ENCODE measurements at regions not wholly inside any gene's neighbourhood (a gene's known extent, or its start where the extent isn't known, plus 50 kb on each side); places are given as distances from the start of the nearest gene placed in this dataset.

DNA sequence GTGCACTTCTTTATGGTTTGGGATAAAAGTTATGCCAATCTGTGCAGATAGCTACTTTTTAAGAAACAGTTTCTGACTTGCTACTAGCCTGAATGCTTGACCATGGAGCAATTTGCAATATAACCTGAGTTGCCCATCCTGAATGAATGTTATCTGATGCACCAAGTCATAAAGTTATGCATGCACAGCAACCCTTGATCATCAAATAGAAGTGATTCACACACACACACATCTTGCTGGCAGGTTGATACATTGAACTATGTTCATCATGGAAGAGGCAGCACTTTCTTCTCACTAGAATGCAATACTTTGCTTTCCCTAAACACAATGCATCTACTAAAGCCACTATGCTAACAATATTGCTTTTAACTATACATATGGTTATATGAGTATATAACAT is 311.5 kb downstream of the RFC3 start:
- DNase-seq = no peak

DNA sequence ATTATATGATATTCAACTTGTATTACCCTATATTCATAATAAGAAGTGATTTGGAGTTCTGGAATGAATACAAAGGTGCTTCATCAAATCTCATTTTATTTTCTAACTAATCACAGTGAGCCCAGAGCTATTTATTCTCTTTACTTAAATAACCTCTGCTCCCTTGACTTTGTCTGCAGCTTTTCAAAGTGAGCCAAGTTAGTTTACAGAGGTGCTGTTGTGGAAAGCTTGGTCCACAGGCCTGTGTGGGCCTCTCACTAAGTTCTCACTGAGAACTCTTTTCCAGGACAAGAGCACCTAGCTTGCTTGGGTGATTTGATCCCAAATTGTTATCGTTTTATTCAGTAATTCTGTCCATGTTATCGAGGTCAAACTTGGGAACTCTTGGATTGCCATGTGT is 319.3 kb downstream of the RFC3 start:
- DNase-seq = no peak

DNA sequence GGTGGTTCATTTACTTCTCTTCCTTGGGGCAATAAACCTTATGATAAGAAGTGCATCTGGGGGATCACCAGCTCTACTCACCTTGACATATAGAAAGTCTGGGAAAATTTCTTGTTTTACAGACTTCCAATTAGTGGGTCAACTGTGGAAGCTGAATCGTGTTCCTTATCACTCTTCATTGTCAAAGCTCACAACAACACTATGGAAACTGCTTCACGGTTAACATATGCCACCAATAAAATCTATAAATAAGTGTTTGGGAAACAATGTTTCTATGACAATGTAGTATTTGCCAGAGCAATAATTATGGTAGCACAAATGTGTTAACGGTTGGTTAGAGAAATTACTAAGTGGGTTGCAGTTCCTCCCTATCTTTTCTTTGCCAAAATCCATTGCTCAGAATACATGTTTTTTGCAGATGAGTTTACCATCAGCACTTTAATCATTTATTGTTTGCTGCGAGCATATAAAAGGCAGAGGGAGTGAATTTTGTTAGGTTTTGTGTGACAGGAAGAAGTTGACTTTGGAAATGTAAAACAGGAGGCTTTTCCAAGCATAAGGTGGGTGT is 321.8 kb downstream of the RFC3 start:
- DNase-seq = no peak

DNA sequence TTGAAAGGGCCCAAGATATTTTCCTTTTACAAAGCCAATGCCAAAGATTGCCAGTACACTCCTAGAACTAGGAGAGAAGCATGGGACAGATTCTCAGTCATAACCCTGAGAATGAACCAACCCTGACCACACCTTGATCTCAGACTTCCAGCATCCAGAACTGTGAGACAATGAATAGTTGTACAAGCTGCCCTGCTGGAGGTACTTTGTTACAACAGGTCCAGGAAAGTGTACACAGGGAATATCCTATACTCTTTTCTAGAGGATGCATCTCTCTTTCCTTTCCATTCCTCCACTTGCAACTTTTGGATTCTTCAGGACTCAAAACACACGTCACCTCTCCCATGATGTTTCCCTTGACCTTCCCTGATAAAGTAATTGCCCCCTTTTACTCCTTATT is 325.7 kb downstream of the RFC3 start:
- DNase-seq = no peak

DNA sequence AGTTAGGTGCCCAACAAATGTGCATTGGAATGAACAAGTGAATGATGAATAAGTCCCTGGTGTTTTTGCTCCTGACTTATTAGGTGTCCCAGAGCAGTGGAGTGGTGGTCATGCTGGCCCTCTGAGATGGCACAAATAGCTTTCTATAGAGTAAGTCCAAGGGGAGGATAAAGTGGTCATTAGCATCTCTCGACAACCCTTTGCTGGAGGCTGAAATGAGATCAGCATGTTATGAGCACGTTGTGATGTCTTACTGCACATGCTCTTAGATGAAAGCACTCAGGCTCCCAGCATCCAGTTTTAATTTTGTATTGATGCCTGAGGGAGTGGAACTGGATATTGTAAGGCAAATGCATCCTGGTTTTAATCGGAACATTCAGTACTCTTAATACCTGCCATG is 326.2 kb downstream of the RFC3 start:
- DNase-seq = no peak

DNA sequence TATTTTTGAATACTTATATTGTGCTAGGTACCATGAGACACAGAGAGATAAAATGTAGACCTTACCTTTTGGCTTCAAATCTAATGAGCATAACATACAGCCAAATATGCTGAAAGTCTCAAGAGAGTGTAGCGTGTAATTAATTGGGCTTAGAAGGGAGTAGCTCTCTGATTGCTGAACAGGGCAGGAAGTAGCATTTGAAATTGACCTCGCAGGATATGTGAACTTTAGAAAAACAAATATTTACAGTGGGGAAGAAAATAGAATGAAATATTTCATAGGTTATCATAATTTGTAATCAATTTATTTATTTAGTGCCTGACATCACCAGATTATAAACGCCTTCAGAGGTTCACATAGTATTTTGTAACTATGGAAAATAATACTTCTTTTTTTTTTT is 327.1 kb downstream of the RFC3 start:
- no peak for DNase-seq

DNA sequence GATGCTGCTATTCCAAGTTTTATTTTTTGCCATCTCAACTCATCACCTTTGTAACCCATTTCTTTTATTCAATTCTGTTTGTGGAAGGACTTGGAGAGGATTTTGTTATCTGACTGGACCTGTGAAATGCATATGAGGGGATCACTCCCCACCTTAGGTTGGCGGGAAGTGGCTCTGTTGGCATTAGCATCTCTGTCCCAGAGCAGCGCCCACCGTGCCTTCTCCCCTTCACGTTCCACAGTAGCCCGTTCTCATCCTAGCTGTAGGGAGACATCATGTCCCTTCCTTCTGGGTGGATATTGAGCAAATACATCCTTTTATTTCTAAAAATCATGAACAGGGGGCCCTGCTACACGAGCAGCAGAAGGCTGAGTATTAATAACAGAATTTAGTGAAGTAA is 330.4 kb downstream of the RFC3 start:
- DNase-seq = no peak

DNA sequence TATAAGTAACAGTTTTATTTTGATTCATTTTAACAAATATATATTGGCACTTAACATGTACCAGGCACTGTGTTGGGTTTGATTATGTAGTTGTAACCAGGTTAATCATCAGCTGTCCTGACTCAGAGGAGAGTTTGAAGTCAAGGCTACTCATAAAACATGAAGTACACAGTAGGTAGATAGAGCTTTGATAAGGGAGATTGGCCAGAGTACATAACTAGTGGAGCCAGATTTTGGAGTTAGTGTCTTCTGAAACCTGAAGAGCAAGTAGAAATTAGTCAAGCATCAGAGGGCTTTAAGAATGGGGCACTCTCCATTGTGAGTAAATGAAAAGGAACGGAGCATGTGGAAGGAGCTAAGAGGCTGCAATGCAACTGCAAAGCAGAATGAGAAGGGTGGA is 333.9 kb downstream of the RFC3 start:
- no peak for DNase-seq

DNA sequence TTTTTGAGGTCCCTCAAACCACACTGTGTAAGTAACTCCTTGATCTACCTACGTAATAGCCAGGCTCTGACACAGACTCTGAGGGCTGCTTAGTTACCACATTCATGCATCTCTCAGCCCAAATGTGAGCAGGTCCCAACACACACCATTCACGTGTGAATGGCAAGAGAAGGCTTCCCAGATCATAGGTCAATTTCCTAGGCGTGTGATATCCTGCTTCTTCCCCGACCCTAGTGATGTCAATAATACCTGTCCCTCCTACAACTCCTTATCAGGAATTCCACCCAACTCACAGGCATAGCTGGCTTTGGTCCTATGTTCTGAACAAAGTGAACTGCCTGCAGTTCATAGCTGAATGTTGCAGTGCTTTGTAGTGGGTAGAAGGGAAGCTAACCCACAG is 334.5 kb downstream of the RFC3 start:
- DNase-seq = no peak

DNA sequence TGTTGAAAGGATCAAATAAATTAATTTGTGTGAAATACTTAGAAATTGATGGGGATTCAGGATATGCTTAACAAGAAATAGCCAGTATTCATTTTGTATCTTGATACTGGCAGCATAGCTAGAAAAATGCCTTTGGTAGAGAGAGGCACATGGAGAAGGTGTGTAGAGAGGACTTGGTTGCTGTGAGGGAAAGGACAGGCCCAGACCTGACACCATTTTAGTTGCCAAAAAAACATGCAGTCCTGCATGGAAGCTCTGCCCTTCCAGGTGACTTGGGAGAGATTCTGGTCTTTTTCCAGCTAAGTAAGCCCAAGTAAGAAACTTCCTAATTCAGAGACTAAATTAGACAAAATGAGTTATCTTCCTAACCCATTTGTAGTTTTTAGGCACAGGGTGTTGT is 335.0 kb downstream of the RFC3 start:
- DNase-seq = no peak

DNA sequence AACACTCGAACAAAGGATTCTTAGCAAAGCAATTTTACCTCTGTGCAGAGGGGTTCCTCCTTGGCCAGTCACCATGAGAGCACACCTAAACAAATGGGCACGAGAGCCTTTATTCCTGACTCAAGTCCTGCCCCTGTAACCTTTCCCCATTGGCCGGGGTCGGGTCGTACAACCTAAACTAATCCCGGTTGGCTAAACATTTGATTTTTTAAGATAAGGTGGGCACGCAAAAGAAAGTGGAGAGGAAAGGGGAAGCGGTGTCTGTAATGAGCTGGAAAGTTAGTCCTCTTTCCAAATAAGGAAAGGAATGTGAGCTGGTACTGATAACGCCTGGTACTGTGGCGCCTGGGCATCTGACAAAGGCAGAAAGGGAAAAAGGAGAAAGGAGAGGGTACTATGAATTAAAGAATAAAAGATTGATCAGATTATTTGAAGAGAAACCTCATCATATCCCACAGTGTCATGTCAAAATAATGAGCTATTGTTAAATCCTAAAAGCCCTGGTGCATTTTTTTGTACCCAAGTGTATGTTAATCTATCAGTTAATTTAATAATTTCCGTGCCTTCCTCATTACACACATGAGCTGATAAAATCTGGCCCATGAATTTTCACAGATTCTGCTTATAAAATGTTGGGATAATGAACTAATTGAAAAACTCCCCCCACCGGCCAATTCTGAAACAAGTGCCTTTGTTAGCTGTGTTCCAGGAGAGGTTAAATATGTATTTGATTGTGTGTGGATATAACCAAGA is 335.7 kb downstream of the RFC3 start:
- DNase-seq = no peak

DNA sequence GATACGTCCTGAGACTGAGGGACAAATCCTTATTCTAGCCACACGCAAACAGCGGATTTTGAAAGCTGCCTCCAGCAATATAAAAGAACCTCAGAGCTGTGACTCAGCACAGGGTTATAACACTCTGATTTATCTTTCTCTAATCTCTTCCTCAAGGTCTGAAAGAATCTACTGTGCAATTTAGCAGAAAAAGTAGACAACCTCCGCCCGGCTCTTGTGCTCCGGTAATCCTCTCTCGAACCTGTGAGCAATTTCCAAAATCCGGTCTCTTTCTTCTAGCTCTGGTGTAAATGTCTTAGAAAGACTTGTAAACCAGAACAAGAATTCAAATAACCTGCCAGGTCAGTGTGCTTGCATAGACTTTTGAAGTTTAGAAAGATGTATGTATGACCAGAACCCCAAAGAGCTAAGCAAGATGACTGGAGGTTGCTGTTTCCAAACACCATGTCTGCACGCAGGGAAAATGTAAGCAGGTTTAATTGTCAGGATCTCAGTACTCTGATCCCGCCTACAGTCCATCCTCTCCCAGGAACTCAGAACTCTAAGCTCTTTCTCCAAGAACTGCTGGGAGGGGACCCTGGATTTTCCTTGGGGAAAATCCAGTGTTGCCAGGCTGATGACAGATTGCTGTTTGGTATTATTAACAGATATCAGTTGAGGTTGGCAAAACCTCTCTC is 338.1 kb downstream of the RFC3 start:
- no peak for DNase-seq

DNA sequence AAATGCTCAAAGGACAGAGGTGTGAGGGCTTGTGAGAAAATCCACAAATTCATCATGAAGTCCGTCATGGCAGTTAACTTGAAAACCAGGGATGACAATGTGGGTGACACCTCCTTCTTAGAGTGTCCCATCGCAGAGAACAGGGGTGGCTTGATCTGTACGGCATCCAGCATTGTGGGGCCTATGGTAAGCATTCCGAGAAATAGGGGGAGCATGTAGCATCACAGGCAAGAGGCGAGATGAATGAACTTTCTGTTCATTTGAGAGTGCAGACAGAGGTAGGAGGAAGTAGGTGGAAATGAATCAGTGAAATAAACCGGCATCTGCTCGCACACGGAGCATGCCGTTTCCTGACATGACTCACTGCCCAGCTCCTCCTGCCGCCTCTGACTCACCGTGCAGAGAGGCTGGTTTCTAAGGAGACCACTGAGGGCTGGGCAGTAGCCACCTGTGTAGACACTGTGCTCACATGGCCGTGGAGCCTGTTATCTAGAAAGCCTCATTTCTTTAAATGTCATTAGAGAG is 339.0 kb downstream of the RFC3 start:
- DNase-seq = peak; percentile 46

DNA sequence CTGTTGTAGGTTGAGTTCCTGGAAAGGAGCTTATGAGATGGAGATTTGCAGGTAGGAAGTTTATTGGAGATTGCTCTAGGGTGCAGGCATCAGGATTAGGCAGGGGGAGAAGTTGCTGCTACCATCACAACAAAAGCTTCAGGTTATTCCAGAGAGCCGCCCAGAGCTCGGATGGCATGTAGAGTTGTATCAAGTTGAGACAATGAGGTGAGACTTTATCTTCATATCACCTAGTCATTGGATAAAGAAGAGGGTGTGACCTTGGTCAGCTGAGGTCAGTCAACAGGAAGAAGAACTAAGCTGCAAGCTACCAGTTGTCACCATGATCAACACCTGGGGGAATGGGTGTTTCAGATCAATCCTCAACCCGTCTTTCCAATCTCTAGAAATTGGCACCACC is 342.0 kb downstream of the RFC3 start:
- DNase-seq = no peak

DNA sequence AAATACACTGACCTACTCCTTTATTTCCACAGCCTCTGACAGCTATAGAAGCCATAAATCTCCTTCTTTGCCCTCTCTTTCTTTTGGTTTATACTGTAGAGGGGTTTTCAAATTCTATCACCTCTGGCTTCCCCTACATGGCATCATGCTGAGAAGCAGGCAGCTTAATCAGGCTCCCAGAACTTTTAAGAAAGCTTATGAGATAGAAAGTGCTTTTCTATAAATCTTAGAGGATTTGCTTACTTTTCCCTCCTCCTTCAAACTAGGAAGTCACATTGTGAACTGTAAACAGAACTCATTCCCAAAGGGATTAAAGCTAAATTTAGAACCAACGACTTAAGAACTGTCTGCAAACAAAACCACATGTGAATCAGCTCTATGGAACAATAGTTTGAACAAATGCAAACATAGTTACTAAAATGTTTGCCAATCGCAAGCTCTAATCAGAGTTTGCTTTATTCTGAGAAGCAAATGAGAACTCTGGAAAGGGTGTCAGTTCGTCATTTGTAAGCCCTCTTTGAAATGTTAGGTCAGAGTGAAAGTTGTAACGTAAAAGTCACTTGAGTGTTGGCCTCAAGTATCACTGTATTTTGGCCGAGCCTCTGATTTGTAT is 344.1 kb downstream of the RFC3 start:
- DNase-seq = peak; percentile 23

DNA sequence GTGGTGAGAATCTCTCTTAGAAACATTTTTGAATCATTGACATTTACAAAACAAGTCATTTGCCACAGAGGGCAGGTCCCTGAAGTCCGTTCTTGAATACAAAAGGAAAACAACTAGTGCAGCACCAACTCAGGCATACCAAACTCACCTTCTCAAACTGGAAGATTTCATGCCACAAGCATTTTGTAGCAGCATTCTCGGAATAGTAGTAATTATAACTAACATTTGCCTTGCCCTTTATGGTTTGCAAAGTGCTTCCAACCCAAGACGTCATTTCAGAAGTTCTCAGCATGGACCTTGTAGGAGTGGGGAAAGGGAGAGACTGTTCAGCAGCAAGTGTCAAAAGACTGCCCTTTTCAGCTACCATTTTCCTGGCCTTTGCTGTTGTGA is 344.6 kb downstream of the RFC3 start:
- no peak for DNase-seq

DNA sequence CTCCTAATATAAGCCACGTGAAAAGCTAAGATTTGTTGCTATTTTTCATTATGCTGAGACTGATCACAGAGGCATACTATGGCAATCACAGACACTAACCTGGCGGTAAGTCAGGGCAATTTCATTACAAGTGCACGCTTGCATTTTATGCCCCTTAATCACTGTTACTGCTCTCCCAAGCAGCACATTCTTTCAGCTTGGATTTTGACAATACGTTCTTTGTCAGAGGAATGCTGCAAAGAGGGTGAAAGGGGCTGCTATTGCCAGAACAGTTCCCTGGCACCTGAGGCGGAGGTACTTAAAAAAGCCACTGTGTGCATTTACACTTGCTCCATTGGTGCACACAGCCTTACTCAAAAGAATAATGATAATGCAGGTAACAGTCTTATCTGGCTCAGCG is 346.6 kb downstream of the RFC3 start:
- no peak for DNase-seq

DNA sequence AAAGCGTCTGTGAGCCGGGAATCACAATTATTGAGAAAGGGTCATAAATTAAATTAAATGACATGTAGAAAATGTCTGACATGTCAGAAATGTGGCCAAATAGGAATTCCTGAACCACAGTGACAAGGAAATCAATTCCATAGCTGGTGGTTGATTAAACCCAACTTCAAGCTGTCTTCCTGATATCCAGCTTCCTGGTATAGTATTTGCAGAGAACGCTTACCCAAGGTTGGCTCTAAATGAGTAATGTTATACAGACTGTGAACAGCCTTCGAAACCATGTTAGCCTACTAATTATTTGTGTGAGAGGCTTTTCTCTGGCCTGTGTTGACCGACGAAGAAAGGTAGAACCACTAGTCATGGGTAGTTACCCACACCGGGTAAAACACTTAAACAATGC is 347.2 kb downstream of the RFC3 start:
- DNase-seq = no peak

DNA sequence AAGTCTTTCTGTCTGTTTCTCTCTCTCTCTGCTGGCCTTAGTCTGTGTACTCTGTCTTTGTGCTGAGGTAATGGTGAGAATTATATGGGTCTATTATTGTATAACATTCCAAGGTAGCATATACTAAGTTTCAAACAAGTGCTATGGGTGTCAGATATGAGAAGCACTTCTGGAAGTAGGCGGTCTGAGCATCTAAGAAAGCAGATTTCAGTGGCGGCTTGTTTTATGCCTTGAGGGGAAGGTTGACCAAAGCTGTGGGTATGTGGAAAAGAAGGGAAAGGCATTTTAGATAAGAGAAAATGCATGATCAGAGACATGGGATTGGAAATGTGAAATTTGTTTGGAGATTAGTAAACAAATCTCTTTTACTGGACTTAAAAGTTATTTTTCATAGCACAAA is 348.5 kb downstream of the RFC3 start:
- DNase-seq = no peak

DNA sequence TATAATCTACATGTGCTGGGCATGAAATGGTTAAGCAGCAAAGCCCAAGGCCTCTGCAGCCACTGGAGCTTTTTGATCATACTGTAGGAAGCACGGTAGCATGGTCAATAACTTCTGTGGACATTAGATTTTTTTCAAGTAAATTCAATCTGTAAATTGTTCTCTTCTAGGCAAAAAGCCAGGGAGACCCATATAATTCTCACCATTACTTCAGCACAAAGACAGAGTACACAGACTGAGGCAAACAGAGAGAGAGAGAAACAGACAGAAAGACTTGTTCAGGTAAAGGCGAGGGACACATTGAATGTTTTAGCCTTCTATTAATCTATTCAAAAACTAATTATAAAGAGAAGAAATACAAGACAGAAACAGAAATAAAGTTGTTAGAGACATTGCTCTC is 349.4 kb downstream of the RFC3 start:
- no peak for DNase-seq

DNA sequence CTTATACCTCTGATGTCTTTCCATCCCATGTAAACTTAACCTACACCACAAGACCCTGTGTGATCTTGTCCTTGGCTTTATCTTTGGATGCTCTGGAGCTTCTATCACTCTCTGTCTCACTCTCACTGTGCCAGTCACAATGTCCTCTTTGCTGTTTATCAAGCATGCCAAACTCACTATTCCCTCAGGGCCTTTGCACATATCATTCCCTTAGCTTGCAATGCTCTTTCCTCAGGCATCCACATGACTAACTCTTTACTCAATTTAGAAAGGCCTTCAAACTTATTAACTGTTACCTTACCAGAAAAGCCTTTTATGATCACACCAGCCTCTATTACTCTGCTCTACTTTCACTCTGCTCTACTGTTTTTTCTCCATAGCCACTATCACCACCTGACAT is 354.1 kb downstream of the RFC3 start:
- DNase-seq = no peak

DNA sequence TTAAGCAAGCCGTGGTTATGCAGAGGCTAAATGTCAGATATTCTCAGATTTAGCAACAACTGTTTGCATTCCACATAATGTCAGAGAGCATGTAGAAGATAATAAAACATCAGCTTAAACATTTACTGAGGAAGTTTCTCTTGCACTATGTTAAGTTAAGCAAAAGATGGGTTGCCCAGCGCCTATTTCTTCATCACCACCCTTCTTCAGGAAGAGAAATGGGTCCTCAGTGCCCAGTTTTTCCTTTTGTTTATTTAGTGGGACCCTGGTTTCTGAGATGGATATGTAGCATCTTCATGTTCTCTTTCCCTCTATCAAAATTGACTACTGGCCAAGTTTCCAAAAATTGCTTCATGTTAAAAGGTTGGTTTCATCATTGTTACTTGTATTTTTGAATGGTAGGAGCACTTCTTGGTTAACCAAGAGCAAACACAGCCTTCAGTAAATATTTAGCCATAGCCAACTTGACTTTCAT is 356.8 kb downstream of the RFC3 start:
- no peak for DNase-seq

DNA sequence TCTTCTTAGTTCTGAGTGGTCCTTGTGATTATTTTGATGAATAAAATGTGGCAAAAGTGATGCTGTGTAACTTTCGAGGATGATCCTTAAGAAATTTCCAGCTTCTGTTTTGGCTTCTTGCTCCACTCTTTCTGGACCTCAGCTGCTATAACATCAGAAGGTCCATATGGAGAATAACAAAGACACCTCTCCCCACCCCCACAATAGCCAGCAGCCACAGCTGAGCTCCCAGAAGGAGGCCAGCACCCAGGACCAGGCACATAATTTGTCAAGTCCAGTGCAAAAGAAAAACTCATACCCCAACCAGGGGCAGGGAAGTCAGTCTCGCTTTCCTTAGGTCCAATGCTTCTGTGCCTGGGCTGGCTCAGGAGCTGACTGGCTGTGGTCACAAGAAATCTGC is 357.6 kb downstream of the RFC3 start:
- no peak for DNase-seq

DNA sequence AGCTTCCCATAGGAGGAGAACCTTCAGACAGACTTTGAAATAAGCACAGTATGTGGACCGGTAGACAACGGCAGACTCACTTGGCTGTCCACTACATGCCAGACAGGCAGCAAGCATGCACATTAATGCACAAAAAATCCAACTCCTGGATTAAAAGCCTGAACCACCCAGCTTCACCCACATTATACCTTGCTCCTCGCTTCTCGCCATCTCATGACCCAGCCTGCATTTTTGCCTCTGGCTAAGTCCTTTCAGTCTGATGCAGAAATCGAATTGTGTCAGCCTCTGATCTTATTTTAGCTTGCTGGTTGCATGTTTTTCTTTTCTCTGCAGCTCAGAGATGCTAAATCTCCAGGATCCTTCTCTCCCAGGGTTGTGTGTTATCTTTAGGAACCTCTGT is 358.7 kb downstream of the RFC3 start:
- DNase-seq = no peak
